ENCODE measurements at regions not wholly inside any gene's neighbourhood (a gene's known extent, or its start where the extent isn't known, plus 50 kb on each side); places are given as distances from the start of the nearest gene placed in this dataset.

DNA sequence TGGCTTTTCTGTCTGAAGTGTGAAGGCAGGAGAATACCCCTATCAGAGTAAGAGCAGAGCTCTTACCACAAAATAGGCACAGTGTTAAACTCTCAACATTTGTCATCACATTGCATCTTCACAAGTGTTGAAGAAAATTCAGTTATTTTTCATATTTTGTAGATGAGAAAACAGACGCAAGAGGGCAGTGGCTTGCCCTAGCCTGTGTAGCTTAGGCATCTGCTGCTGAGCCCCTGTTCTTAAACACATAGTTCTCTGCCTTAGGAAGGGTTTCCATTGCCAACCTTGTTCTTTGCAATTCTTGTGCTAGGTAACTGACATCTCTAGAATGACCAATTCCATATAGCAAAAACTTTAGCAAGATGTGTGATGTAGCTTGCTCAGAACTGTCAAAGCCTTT is 112.7 kb upstream of the RMDN2 start:
- TF ChIP-seq, protein P1, sequence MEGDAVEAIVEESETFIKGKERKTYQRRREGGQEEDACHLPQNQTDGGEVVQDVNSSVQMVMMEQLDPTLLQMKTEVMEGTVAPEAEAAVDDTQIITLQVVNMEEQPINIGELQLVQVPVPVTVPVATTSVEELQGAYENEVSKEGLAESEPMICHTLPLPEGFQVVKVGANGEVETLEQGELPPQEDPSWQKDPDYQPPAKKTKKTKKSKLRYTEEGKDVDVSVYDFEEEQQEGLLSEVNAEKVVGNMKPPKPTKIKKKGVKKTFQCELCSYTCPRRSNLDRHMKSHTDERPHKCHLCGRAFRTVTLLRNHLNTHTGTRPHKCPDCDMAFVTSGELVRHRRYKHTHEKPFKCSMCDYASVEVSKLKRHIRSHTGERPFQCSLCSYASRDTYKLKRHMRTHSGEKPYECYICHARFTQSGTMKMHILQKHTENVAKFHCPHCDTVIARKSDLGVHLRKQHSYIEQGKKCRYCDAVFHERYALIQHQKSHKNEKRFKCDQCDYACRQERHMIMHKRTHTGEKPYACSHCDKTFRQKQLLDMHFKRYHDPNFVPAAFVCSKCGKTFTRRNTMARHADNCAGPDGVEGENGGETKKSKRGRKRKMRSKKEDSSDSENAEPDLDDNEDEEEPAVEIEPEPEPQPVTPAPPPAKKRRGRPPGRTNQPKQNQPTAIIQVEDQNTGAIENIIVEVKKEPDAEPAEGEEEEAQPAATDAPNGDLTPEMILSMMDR (IDR thresholded peaks at IDR 0.05), result no peak
- no peak for TF ChIP-seq POLR2A (IDR thresholded peaks at IDR 0.05)
